Activated naive CD4-positive, alpha-beta T cell treated with anti-CD3 and anti-CD28 coated beads, Interleukin-2, amount 50 U/mL, for 24 hours (primary cell): ENCODE measurements at regions not wholly inside any gene's neighbourhood (a gene's known extent, or its start where the extent isn't known, plus 50 kb on each side); places are given as distances from the start of the nearest gene placed in this dataset.

Experiments used
- H3K27ac Mint-ChIP-seq: one replicate; pipeline ENCODE4 v1.8.0; 2021; ENCODE audit warnings: mild to moderate bottlenecking, mixed read lengths
- H3K27me3 Mint-ChIP-seq: one replicate; pipeline ENCODE4 v1.8.0; 2021; ENCODE audit warnings: mixed read lengths
- H3K36me3 Mint-ChIP-seq: one replicate; pipeline ENCODE4 v1.8.0; 2021; ENCODE audit warnings: mixed read lengths
- H3K4me1 Mint-ChIP-seq: one replicate; pipeline ENCODE4 v1.8.0; 2021; ENCODE audit warnings: mixed read lengths
- H3K4me3 Mint-ChIP-seq: one replicate; pipeline ENCODE4 v1.8.0; 2021; ENCODE audit warnings: mild to moderate bottlenecking, mixed read lengths
- H3K9me3 Mint-ChIP-seq: one replicate; pipeline ENCODE4 v1.8.0; 2021; ENCODE audit warnings: mixed read lengths

GRCh38 chr10:43981696-43982095 is 333.0 kb upstream of the ZNF32 start:
- Mint-ChIP-seq H3K27ac (no peak overlapping the region), H3K27me3 (no peaks in the 10 kb centered on the region)

GRCh38 chr10:43981232-43981631 is 332.6 kb upstream of the ZNF32 start:
- no peaks in the 10 kb centered on the region for H3K36me3 Mint-ChIP-seq
- no peak overlapping the region for H3K4me3 Mint-ChIP-seq
- no peaks in the 10 kb centered on the region for H3K27me3 Mint-ChIP-seq
- no peaks in the 10 kb centered on the region for H3K9me3 Mint-ChIP-seq
- H3K4me1 Mint-ChIP-seq, result peaks cover 7% of the 10 kb centered on the region
- H3K27ac Mint-ChIP-seq, result no peak overlapping the region

More at GRCh38 chr10:43981696-43982095, 333.0 kb upstream of the ZNF32 start:
- no peaks in the 10 kb centered on the region for H3K36me3 Mint-ChIP-seq
- no peaks in the 10 kb centered on the region for H3K9me3 Mint-ChIP-seq
- no peak overlapping the region for H3K4me3 Mint-ChIP-seq
- H3K4me1 Mint-ChIP-seq, result peaks cover 7% of the 10 kb centered on the region

GRCh38 chr10:43980715-43981114 is 332.0 kb upstream of the ZNF32 start:
- Mint-ChIP-seq H3K4me1 (peaks cover 7% of the 10 kb centered on the region), H3K27ac (no peak overlapping the region), H3K36me3 (no peaks in the 10 kb centered on the region), H3K9me3 (no peaks in the 10 kb centered on the region), H3K27me3 (no peaks in the 10 kb centered on the region), H3K4me3 (no peak overlapping the region)

DNA sequence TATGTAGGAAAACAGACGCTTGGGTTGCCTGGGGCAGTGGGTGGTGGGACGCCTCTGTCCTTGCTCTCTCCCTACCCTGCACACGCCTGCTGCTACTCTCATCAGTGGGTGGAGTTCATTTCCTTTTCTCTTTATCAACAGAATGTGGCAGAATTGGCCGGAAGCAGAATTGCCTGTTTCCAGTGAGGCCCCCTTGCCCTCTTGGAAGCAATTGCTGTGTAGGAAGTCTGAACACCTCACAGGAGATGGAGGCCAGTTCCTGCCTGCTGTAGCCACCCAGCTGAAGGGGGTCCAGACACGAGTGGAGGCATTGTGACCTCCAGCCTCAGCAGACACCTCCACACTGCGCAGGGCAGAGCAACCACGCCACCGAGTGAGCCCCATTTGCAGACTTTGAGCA is 331.6 kb upstream of the ZNF32 start:
- Mint-ChIP-seq H3K27me3 (no peaks in the 10 kb centered on the region), H3K36me3 (no peaks in the 10 kb centered on the region), H3K27ac (no peak overlapping the region), H3K4me3 (no peak overlapping the region), H3K9me3 (no peaks in the 10 kb centered on the region), H3K4me1 (peaks cover 7% of the 10 kb centered on the region)

DNA sequence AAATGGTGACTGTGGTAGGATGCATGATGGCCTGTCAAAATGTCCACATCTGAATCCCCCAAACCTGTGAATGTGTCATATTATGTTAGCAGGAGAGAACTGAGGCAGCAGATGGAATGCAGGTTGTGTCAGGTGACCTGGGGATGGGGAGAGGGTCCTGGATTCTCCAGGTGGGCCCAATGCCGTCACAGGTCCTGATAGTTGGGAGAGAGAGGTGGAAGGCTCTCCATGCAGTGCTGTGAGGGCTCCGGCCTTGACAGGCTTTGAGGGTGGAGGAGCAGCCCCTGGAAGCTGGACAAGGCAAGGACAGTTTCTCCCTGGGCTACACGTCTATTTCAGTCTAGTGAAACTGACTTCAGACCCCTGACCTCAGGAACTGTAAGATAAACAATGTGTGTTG is 330.9 kb upstream of the ZNF32 start:
- no peaks in the 10 kb centered on the region for H3K36me3 Mint-ChIP-seq
- no peak overlapping the region for H3K4me3 Mint-ChIP-seq
- no peak overlapping the region for H3K27ac Mint-ChIP-seq
- no peaks in the 10 kb centered on the region for H3K27me3 Mint-ChIP-seq
- H3K4me1 Mint-ChIP-seq, result peaks cover 7% of the 10 kb centered on the region
- no peaks in the 10 kb centered on the region for H3K9me3 Mint-ChIP-seq

- no peak overlapping the region for H3K4me3 Mint-ChIP-seq
- no peaks in the 10 kb centered on the region for H3K27me3 Mint-ChIP-seq
- no peak overlapping the region for H3K27ac Mint-ChIP-seq
- H3K36me3 Mint-ChIP-seq, result no peaks in the 10 kb centered on the region
- H3K4me1 Mint-ChIP-seq, result peaks cover 7% of the 10 kb centered on the region
- H3K9me3 Mint-ChIP-seq, result no peaks in the 10 kb centered on the region
These were observed 330.3 kb upstream of the ZNF32 start for GRCh38 chr10:43978936-43979335.

DNA sequence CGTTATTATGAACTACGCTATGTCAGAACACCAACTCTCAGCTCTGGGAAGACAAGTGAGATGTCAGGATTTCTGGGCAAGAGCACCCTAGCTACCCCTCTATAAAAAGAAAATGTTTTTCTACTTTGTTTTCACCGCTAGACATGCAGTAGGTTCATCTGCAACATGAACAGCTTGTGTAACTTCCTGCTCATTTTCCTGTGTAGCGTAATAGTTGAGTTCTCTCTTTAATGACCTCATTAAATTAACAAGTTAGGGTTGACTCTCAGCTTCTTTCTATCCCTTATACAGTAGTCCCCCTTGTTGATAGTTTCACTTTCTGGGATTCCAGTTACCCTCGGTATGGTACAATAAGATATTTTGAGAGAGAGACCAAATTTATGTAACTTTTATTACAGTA is 329.4 kb upstream of the ZNF32 start:
- Mint-ChIP-seq H3K27me3 (no peaks in the 10 kb centered on the region), H3K36me3 (no peaks in the 10 kb centered on the region), H3K4me1 (peaks cover 7% of the 10 kb centered on the region), H3K4me3 (no peak overlapping the region), H3K9me3 (no peaks in the 10 kb centered on the region), H3K27ac (no peak overlapping the region)

DNA sequence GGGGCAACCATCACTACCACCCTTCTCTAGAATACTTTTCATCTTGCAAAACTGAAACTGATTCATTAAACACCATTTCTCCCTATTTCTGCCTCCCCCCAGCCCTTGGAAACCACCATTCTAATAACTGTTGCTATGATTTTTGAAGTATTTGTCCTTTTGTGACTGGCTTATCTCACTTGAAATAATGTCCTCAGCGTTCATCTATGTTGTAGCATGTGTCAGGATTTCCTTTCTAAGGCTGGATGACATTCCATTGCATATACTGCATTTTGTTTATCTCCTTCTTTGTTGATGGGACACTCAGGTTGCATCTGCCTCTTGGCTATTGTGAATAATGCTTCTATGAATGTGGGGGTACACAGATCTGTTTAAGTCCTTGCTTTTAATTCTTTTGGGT is 327.6 kb upstream of the ZNF32 start:
- Mint-ChIP-seq H3K36me3 (no peaks in the 10 kb centered on the region), H3K4me1 (peaks cover 7% of the 10 kb centered on the region), H3K27ac (no peak overlapping the region), H3K4me3 (no peak overlapping the region), H3K27me3 (no peaks in the 10 kb centered on the region), H3K9me3 (no peaks in the 10 kb centered on the region)

GRCh38 chr10:43973801-43974200 is 325.1 kb upstream of the ZNF32 start:
- H3K27me3 Mint-ChIP-seq, result no peaks in the 10 kb centered on the region
- H3K4me3 Mint-ChIP-seq, result no peak overlapping the region
- H3K27ac Mint-ChIP-seq, result no peak overlapping the region
- H3K36me3 Mint-ChIP-seq, result no peaks in the 10 kb centered on the region
- no peaks in the 10 kb centered on the region for H3K4me1 Mint-ChIP-seq
- no peaks in the 10 kb centered on the region for H3K9me3 Mint-ChIP-seq

GRCh38 chr10:43972976-43973647 is 324.4 kb upstream of the ZNF32 start:
- H3K9me3 Mint-ChIP-seq, result no peaks in the 10 kb centered on the region
- H3K27ac Mint-ChIP-seq, result no peak overlapping the region
- no peak overlapping the region for H3K4me3 Mint-ChIP-seq
- no peaks in the 10 kb centered on the region for H3K4me1 Mint-ChIP-seq
- H3K27me3 Mint-ChIP-seq, result no peaks in the 10 kb centered on the region
- H3K36me3 Mint-ChIP-seq, result no peaks in the 10 kb centered on the region

- H3K4me3 Mint-ChIP-seq, result no peak overlapping the region
- no peak overlapping the region for H3K27ac Mint-ChIP-seq
- H3K9me3 Mint-ChIP-seq, result no peaks in the 10 kb centered on the region
- H3K4me1 Mint-ChIP-seq, result no peaks in the 10 kb centered on the region
- peaks cover 1% of the 10 kb centered on the region for H3K27me3 Mint-ChIP-seq
- no peaks in the 10 kb centered on the region for H3K36me3 Mint-ChIP-seq
These were observed 323.3 kb upstream of the ZNF32 start for GRCh38 chr10:43971981-43972380.

- no peaks in the 10 kb centered on the region for H3K9me3 Mint-ChIP-seq
- no peaks in the 10 kb centered on the region for H3K4me1 Mint-ChIP-seq
- H3K36me3 Mint-ChIP-seq, result no peaks in the 10 kb centered on the region
- no peak overlapping the region for H3K4me3 Mint-ChIP-seq
- peaks cover 1% of the 10 kb centered on the region for H3K27me3 Mint-ChIP-seq
- H3K27ac Mint-ChIP-seq, result no peak overlapping the region
These were observed 322.6 kb upstream of the ZNF32 start for GRCh38 chr10:43971306-43971705.

- no peak overlapping the region for H3K4me3 Mint-ChIP-seq
- no peaks in the 10 kb centered on the region for H3K9me3 Mint-ChIP-seq
- H3K27me3 Mint-ChIP-seq, result peaks cover 1% of the 10 kb centered on the region
- no peak overlapping the region for H3K27ac Mint-ChIP-seq
- H3K36me3 Mint-ChIP-seq, result no peaks in the 10 kb centered on the region
- peaks cover under 1% of the 10 kb centered on the region for H3K4me1 Mint-ChIP-seq
These were observed 322.0 kb upstream of the ZNF32 start for GRCh38 chr10:43970717-43971116.

DNA sequence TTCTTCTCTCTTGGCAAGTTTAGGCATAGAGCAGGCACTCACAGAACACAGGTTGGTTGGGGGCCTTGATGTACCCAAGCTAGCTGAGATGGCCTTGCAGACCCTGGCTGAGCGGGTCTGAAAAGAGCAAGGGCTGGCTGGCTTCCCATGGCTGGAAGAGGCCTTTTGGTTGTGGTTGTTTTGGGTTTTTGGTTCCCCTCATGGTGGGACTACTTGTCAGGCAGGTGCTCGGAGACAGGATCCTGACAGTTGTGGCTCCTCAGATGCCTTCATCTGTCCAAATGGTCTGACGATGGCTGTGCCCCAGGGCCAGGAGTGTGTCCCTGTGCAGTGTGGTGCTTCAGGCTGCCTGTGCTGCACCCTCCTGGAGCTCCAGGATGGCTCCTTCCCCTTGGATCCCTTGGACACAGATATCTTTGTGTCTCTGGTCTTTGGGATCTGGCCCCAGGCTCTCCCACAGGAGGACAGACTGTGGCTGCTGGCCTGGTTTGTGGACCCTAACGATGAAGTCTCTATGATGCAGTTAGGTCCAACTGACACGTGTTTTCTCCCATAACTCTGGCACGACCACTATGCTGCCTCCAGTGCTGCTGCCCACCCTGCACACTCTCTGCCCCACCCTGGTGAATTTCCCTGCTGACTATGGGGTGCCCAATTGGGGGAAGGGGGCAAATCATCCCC is 321.5 kb upstream of the ZNF32 start:
- Mint-ChIP-seq H3K9me3 (no peaks in the 10 kb centered on the region), H3K36me3 (no peaks in the 10 kb centered on the region), H3K27me3 (peaks cover 1% of the 10 kb centered on the region), H3K27ac (no peak overlapping the region), H3K4me3 (no peak overlapping the region), H3K4me1 (peaks cover 6% of the 10 kb centered on the region)

DNA sequence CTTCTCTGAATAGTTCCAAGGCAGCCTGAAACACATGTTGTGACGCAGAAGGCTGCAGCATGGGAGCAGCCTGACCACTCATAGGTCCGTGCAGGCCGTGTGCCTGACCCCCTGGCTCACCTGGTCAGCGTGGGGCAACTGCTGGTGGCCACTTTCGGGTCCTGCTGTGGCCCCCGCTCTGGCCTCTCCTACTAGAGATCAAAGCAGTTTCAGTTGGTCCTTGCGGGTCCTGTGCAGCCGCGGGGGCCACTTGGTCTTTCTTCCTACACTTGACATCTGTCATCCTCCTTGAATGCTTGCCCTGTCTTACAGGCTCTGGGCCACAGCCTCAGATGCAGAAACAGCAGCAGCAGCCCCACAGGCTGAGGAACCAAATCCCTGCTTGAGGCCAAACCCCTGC is 320.8 kb upstream of the ZNF32 start:
- peaks cover 4% of the 10 kb centered on the region for H3K27me3 Mint-ChIP-seq
- H3K36me3 Mint-ChIP-seq, result no peaks in the 10 kb centered on the region
- peaks cover 6% of the 10 kb centered on the region for H3K4me1 Mint-ChIP-seq
- H3K9me3 Mint-ChIP-seq, result no peaks in the 10 kb centered on the region
- H3K27ac Mint-ChIP-seq, result no peak overlapping the region
- H3K4me3 Mint-ChIP-seq, result no peak overlapping the region

GRCh38 chr10:43968961-43969360 is 320.3 kb upstream of the ZNF32 start:
- Mint-ChIP-seq H3K27ac (no peak overlapping the region), H3K4me3 (no peak overlapping the region), H3K36me3 (no peaks in the 10 kb centered on the region), H3K4me1 (peaks cover 6% of the 10 kb centered on the region), H3K27me3 (peaks cover 4% of the 10 kb centered on the region), H3K9me3 (no peaks in the 10 kb centered on the region)

- no peak overlapping the region for H3K27ac Mint-ChIP-seq
- H3K36me3 Mint-ChIP-seq, result no peaks in the 10 kb centered on the region
- peaks cover 6% of the 10 kb centered on the region for H3K4me1 Mint-ChIP-seq
- H3K27me3 Mint-ChIP-seq, result peaks cover 4% of the 10 kb centered on the region
- no peaks in the 10 kb centered on the region for H3K9me3 Mint-ChIP-seq
- no peak overlapping the region for H3K4me3 Mint-ChIP-seq
These were observed 319.4 kb upstream of the ZNF32 start for GRCh38 chr10:43968076-43968475.
